HL-60/S4 (cell line): ENCODE measurements at regions not wholly inside any gene's neighbourhood (a gene's known extent, or its start where the extent isn't known, plus 50 kb on each side); places are given as distances from the start of the nearest gene placed in this dataset.

Source experiments
- in situ Hi-C: fragments of 300-500 bp; cut with MboI; formaldehyde crosslinking; loops from 2 replicates; pipeline ENCODE4 v1.14.3; 2022; ENCODE audit warnings: low sequenced_read_pairs

- in situ Hi-C loops: no loop called here
Measured at GRCh38 chr20:51079488-51079887, 56.6 kb upstream of the KCNG1 start.

- in situ Hi-C loops: no loop called here
Measured at GRCh38 chr20:51077686-51078060, 54.8 kb upstream of the KCNG1 start.

DNA sequence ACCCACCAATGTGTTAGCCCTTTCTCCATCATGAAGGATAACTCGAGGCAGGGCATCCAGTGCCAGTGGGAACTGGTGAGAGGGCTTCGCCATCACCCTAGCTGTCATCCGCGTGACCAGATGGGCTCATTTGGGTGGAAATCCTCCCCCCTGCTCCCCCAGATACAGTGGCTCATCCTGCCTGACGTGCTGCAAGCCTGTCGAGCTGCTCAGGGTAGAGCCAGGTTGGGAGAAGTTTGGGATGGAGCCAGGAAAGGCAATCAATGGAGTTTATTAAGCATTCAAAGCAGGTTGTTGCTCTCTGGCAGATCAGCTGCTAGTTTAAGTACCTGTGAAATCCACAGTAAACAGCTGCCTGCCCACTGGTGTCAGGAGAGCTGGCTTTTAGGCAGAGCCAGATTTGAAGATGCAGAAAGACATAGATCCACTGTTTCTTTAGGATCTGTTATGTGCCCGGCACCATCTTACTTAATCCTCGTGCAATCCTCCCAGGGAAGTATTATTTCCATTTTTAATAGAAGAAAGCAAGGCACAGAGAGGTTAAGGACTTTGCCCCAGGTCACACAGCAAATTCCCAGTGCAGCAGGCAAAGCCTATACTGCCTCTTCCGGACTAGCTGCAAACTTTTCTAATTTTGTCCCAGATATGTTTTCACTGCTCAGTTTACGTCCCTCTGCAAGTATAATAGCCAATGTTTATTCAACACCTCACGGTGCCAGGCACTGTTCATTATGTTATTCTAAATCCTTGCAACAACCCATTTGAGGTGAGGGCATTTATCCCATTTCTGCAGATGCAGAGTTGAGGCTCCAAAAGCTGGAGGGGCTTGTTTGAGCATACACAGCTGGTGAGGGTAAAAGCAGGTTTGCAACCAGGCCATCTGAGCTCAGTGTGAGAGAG, 54.1 kb upstream of the KCNG1 start:
- in situ Hi-C loops: no loop called here

- in situ Hi-C loops: no loop called here
Measured at GRCh38 chr20:51074062-51074461, 51.2 kb upstream of the KCNG1 start.
